Smooth muscle cell (in vitro differentiated cells): ENCODE measurements at regions not wholly inside any gene's neighbourhood (a gene's known extent, or its start where the extent isn't known, plus 50 kb on each side); places are given as distances from the start of the nearest gene placed in this dataset.
"Not testable (repeated sequence)": the region's sequence is repeated elsewhere in the genome, so short reads cannot be mapped to it uniquely, and the experiment has no call there.

ENCODE experiments used
- DNase-seq: peaks from one replicate; lab custom pipeline; 2025; ENCODE audit not compliant: unreplicated experiment; lab: John Stamatoyannopoulos, UW
- H2AFZ ChIP-seq: fragments of 200-600 bp; sonication (generic); 2 replicates; pipeline ENCODE4 v1.6.0; 2016; ENCODE audit warnings: antibody characterized with exemption, low read depth, mild to moderate bottlenecking
- H3F3A ChIP-seq: fragments of 200-600 bp; sonication (generic); 2 replicates; pipeline ENCODE4 v1.6.0; 2017; ENCODE audit warnings: antibody characterized with exemption, low read depth
- H3K27ac ChIP-seq: fragments of 200-600 bp; sonication (generic); 2 replicates; pipeline ENCODE4 v1.5.1; 2016; ENCODE audit warnings: low read depth, mild to moderate bottlenecking
- H3K27me3 ChIP-seq: fragments of 200-600 bp; sonication (generic); 2 replicates; pipeline ENCODE4 v1.6.1; 2016; ENCODE audit warnings: low read depth, mild to moderate bottlenecking
- H3K36me3 ChIP-seq: fragments of 200-600 bp; sonication (generic); 2 replicates; pipeline ENCODE4 v1.5.1; 2016; ENCODE audit warnings: low read depth
- H3K4me1 ChIP-seq: fragments of 200-600 bp; sonication (generic); 2 replicates; pipeline ENCODE4 v1.5.1; 2016; ENCODE audit warnings: low read depth
- H3K4me2 ChIP-seq: fragments of 200-600 bp; sonication (generic); 2 replicates; pipeline ENCODE4 v1.6.0; 2016; ENCODE audit warnings: mild to moderate bottlenecking
- H3K4me3 ChIP-seq: fragments of 200-600 bp; sonication (generic); 2 replicates; pipeline ENCODE4 v1.5.1; 2016; ENCODE audit warnings: mild to moderate bottlenecking
- H3K79me2 ChIP-seq: fragments of 200-600 bp; sonication (generic); 2 replicates; pipeline ENCODE4 v1.6.0; 2016; ENCODE audit warnings: low read depth, mild to moderate bottlenecking
- H3K9ac ChIP-seq: fragments of 200-600 bp; sonication (generic); 2 replicates; pipeline ENCODE4 v1.6.0; 2016; ENCODE audit warnings: low read depth
- H3K9me3 ChIP-seq: fragments of 200-600 bp; sonication (generic); replicated peaks from 2 replicates; pipeline ENCODE4 v1.5.1; 2016; ENCODE audit warnings: low read depth
- H4K20me1 ChIP-seq: fragments of 200-600 bp; sonication (generic); 2 replicates; pipeline ENCODE4 v1.6.0; 2016; ENCODE audit warnings: low read depth
- CTCF ChIP-seq: fragments of 200-600 bp; sonication (generic); IDR thresholded peaks from 2 replicates; pipeline ENCODE4 v1.5.1; 2017; ENCODE audit warnings: borderline replicate concordance, mild to moderate bottlenecking, antibody characterized with exemption; ENCODE audit not compliant: insufficient read depth, poor library complexity, severe bottlenecking
- WGBS: methylation state at CpG from one replicate; pipeline ENCODE4 v1.1.7; 2016; ENCODE audit warnings: low lambda C conversion rate; 5-methylcytosine and 5-hydroxymethylcytosine counted together

- TF ChIP-seq CTCF: no peak
- H3K4me1 ChIP-seq: no peaks in the 10 kb centered on the region
- H3K79me2 ChIP-seq: no peaks in the 10 kb centered on the region
- no peak for DNase-seq
- H3K9ac ChIP-seq: no peak overlapping the region
- H2AFZ ChIP-seq: no peak overlapping the region
- WGBS: 89% methylated on average over 1 of the region's 1 CpG
- no peaks in the 10 kb centered on the region for H3K9me3 ChIP-seq
- no peak overlapping the region for H3K27ac ChIP-seq
- no peaks in the 10 kb centered on the region for H4K20me1 ChIP-seq
- no peaks in the 10 kb centered on the region for H3F3A ChIP-seq
- H3K4me3 ChIP-seq: no peak overlapping the region
- H3K36me3 ChIP-seq: no peaks in the 10 kb centered on the region
- no peak overlapping the region for H3K4me2 ChIP-seq
- no peaks in the 10 kb centered on the region for H3K27me3 ChIP-seq
Measured at GRCh38 chr1:105088166-105088565, 1338.5 kb downstream of the AMY1C start.

- not testable (repeated sequence) for H3F3A ChIP-seq, H3K9me3 ChIP-seq, H3K4me1 ChIP-seq, H3K79me2 ChIP-seq, H3K27ac ChIP-seq, H3K27me3 ChIP-seq, H3K36me3 ChIP-seq, H3K4me2 ChIP-seq, H3K4me3 ChIP-seq, H2AFZ ChIP-seq, H3K9ac ChIP-seq, H4K20me1 ChIP-seq, DNase-seq
- WGBS: 100% methylated on average over 1 of the region's 1 CpG
Measured at GRCh38 chr1:105093893-105094292, 1344.2 kb downstream of the AMY1C start.

- H3K4me1 ChIP-seq: no peaks in the 10 kb centered on the region
- H3K9me3 ChIP-seq: no peaks in the 10 kb centered on the region
- WGBS: 95% methylated on average over 1 of the region's 1 CpG
- no peak for TF ChIP-seq CTCF
- H2AFZ ChIP-seq: no peak overlapping the region
- no peak overlapping the region for H3K27ac ChIP-seq
- H3K9ac ChIP-seq: no peak overlapping the region
- H3K79me2 ChIP-seq: no peaks in the 10 kb centered on the region
- no peak for DNase-seq
- no peaks in the 10 kb centered on the region for H3K36me3 ChIP-seq
- no peak overlapping the region for H3K4me2 ChIP-seq
- no peaks in the 10 kb centered on the region for H3F3A ChIP-seq
- no peak overlapping the region for H3K4me3 ChIP-seq
- no peaks in the 10 kb centered on the region for H3K27me3 ChIP-seq
- no peaks in the 10 kb centered on the region for H4K20me1 ChIP-seq
Measured at GRCh38 chr1:105100102-105100501, 1350.4 kb downstream of the AMY1C start.

GRCh38 chr1:105101261-105101660 is 1351.6 kb downstream of the AMY1C start:
- Histone ChIP-seq H3K36me3 (no peaks in the 10 kb centered on the region), H3K4me1 (no peaks in the 10 kb centered on the region), H3K9ac (no peak overlapping the region), H3K9me3 (no peaks in the 10 kb centered on the region), H4K20me1 (no peaks in the 10 kb centered on the region), H3K27ac (no peak overlapping the region), H2AFZ (no peak overlapping the region), H3K27me3 (no peaks in the 10 kb centered on the region), H3F3A (no peaks in the 10 kb centered on the region), H3K4me2 (no peak overlapping the region), H3K79me2 (no peaks in the 10 kb centered on the region), H3K4me3 (no peak overlapping the region)
- WGBS: 60% methylated on average over 3 of the region's 3 CpGs
- no peak for DNase-seq
- TF ChIP-seq CTCF: no peak
